Neuronal stem cell (in vitro differentiated cells): ENCODE measurements at regions not wholly inside any gene's neighbourhood (a gene's known extent, or its start where the extent isn't known, plus 50 kb on each side); places are given as distances from the start of the nearest gene placed in this dataset.

Source experiments
- DNase-seq: peaks from one replicate; pipeline ENCODE4 v3.0.0-alpha.2; 2013; ENCODE audit warnings: low spot score
- H2AFZ ChIP-seq: one replicate; pipeline ENCODE4 v1.6.1; 2013; ENCODE audit warnings: mild to moderate bottlenecking, low read length, inconsistent platforms
- H2AK5ac ChIP-seq: 2 replicates; pipeline ENCODE4 v1.6.1; 2013; ENCODE audit warnings: low read depth, mild to moderate bottlenecking, inconsistent platforms, low read length, moderate library complexity, mixed read lengths
- H2BK120ac ChIP-seq: 2 replicates; pipeline ENCODE4 v1.6.1; 2013; ENCODE audit warnings: low read depth, mild to moderate bottlenecking, inconsistent platforms, low read length, moderate library complexity, mixed read lengths
- H2BK12ac ChIP-seq: one replicate; pipeline ENCODE4 v1.6.1; 2013; ENCODE audit warnings: low read length, inconsistent platforms
- H2BK15ac ChIP-seq: 2 replicates; pipeline ENCODE4 v1.6.1; 2013; ENCODE audit warnings: mild to moderate bottlenecking, low read length, inconsistent platforms, mixed read lengths
- H2BK5ac ChIP-seq: one replicate; pipeline ENCODE4 v1.6.1; 2013; ENCODE audit warnings: inconsistent platforms, mild to moderate bottlenecking, low read length, moderate library complexity
- H3K14ac ChIP-seq: one replicate; pipeline ENCODE4 v1.6.1; 2013; ENCODE audit warnings: low read length, inconsistent platforms
- H3K18ac ChIP-seq: 2 replicates; pipeline ENCODE4 v1.6.1; 2013; ENCODE audit warnings: low read length, inconsistent platforms
- H3K23ac ChIP-seq: 2 replicates; pipeline ENCODE4 v1.6.1; 2013; ENCODE audit warnings: low read depth, mild to moderate bottlenecking, mixed read lengths, low read length, inconsistent platforms; ENCODE audit not compliant: poor library complexity
- H3K27ac ChIP-seq: replicated peaks from 3 replicates; pipeline ENCODE4 v1.5.1; 2013; ENCODE audit warnings: low read length, inconsistent platforms
- H3K27me3 ChIP-seq, 3 experiments: 2 replicates each; pipeline ENCODE4 v1.6.1; 2013; ENCODE audit warnings: low read length in 3 of 3, mild to moderate bottlenecking in 2 of 3, inconsistent platforms in 1 of 3, low read depth in 1 of 3, mixed read lengths in 1 of 3, moderate library complexity in 1 of 3; ENCODE audit not compliant: control insufficient read depth in 3 of 3, insufficient read depth in 3 of 3
- H3K36me3 ChIP-seq, 2 donors: replicated peaks in 1 of 2; 2 replicates each; pipeline ENCODE4 v1.6.1; 2013; ENCODE audit warnings: low read length in 2 of 2; ENCODE audit not compliant: control insufficient read depth in 2 of 2, insufficient read depth in 2 of 2
- H3K4ac ChIP-seq: 2 replicates; pipeline ENCODE4 v1.6.1; 2013; ENCODE audit warnings: inconsistent platforms, mild to moderate bottlenecking, low read length, moderate library complexity
- H3K4me1 ChIP-seq, 2 donors: 1 replicate in 1 of 2; 2 replicates in 1 of 2; pipeline ENCODE4 v1.6.1; 2013; ENCODE audit warnings: low read length in 2 of 2, low read depth in 1 of 2; ENCODE audit not compliant: control insufficient read depth in 2 of 2, insufficient read depth in 1 of 2
- H3K4me2 ChIP-seq: one replicate; pipeline ENCODE4 v1.6.1; 2013; ENCODE audit warnings: mild to moderate bottlenecking, low read length, inconsistent platforms; ENCODE audit not compliant: insufficient read depth, poor library complexity, severe bottlenecking
- H3K4me3 ChIP-seq, 2 donors: 2 replicates each; pipeline ENCODE4 v1.5.1; 2013; ENCODE audit warnings: low read length in 2 of 2, mild to moderate bottlenecking in 2 of 2, inconsistent platforms in 1 of 2, moderate library complexity in 1 of 2
- H3K79me1 ChIP-seq: one replicate; pipeline ENCODE4 v1.6.1; 2013; ENCODE audit warnings: low read depth, mild to moderate bottlenecking, inconsistent platforms, low read length, moderate library complexity
- H3K9ac ChIP-seq: one replicate; pipeline ENCODE4 v1.6.1; 2013; ENCODE audit warnings: mild to moderate bottlenecking, low read depth, low read length, inconsistent platforms; ENCODE audit not compliant: poor library complexity
- H3K9me3 ChIP-seq, 2 donors: replicated peaks in 1 of 2; 2 replicates each; pipeline versions ENCODE3 to v1.6.1; 2013; ENCODE audit warnings: low read length in 2 of 2, mild to moderate bottlenecking in 2 of 2, inconsistent platforms in 1 of 2, low read depth in 1 of 2, mixed read lengths in 1 of 2, moderate library complexity in 1 of 2; ENCODE audit not compliant: control insufficient read depth in 2 of 2, insufficient read depth in 1 of 2
- H4K8ac ChIP-seq: one replicate; pipeline ENCODE4 v1.6.1; 2013; ENCODE audit warnings: low read depth, mild to moderate bottlenecking, inconsistent platforms, low read length, moderate library complexity
- H4K91ac ChIP-seq: one replicate; pipeline ENCODE4 v1.6.1; 2013; ENCODE audit warnings: low read length, low read depth, mild to moderate bottlenecking, inconsistent platforms; ENCODE audit not compliant: poor library complexity
- WGBS, 2 donors: extraction: QIAGEN DNeasy Blood & Tissue Kit; methylation state at CpG; one replicate each; pipeline ENCODE4 v1.1.7; 2013; ENCODE audit warnings: missing lambda C conversion rate in 2 of 2, mixed read lengths in 1 of 2; ENCODE audit not compliant: insufficient read length in 2 of 2, insufficient replicate concordance in 1 of 2; ENCODE audit errors: extremely low coverage in 2 of 2; 5-methylcytosine and 5-hydroxymethylcytosine counted together

GRCh38 chr14:50001151-50001998, 108.5 kb downstream of the ARF6 start:
- no peak overlapping the region for H4K91ac ChIP-seq
- no peak overlapping the region for H3K4me2 ChIP-seq
- no peak overlapping the region for H3K23ac ChIP-seq
- no peak overlapping the region for H2AK5ac ChIP-seq
- WGBS, 2 donors, result no CpG with 5 or more reads among the region's 23 CpGs
- no peak overlapping the region for H4K8ac ChIP-seq
- no peak overlapping the region for H3K14ac ChIP-seq
- no peak for DNase-seq
- no peaks in the 10 kb centered on the region for H3K79me1 ChIP-seq
- H2BK5ac ChIP-seq, result no peak overlapping the region
- no peak overlapping the region for H2AFZ ChIP-seq
- H3K4me1 ChIP-seq, result peaks cover 7 to 13% of the 10 kb centered on the region in 2 donors
- no peak overlapping the region for H3K27ac ChIP-seq
- no peaks in the 10 kb centered on the region for H3K36me3 ChIP-seq
- no peak overlapping the region for H2BK120ac ChIP-seq
- no peaks in the 10 kb centered on the region for H3K9me3 ChIP-seq
- H3K27me3 ChIP-seq, result peaks cover 0 to 79% (median 45%) of the 10 kb centered on the region in 3 experiments
- no peak overlapping the region for H2BK15ac ChIP-seq
- H3K18ac ChIP-seq, result peak overlapping the region; percentile 44
- H3K9ac ChIP-seq, result no peak overlapping the region
- H3K4me3 ChIP-seq, result no peak overlapping the region
- H3K4ac ChIP-seq, result no peak overlapping the region
- no peak overlapping the region for H2BK12ac ChIP-seq

GRCh38 chr14:50001999-50002925, 109.4 kb downstream of the ARF6 start:
- H2BK120ac ChIP-seq, result no peak overlapping the region
- H2BK15ac ChIP-seq, result no peak overlapping the region
- peaks cover 0 to 85% (median 45%) of the 10 kb centered on the region in 3 experiments for H3K27me3 ChIP-seq
- no peak overlapping the region for H3K18ac ChIP-seq
- H3K79me1 ChIP-seq, result no peaks in the 10 kb centered on the region
- H3K23ac ChIP-seq, result peak overlapping the region; percentile 6
- H3K14ac ChIP-seq, result no peak overlapping the region
- H3K9ac ChIP-seq, result no peak overlapping the region
- no peak overlapping the region for H3K4ac ChIP-seq
- H2AFZ ChIP-seq, result no peak overlapping the region
- H2AK5ac ChIP-seq, result no peak overlapping the region
- no peak overlapping the region for H4K8ac ChIP-seq
- H3K4me3 ChIP-seq, result no peak overlapping the region
- H3K4me1 ChIP-seq, result peaks cover 7 to 13% of the 10 kb centered on the region in 2 donors
- no peak for DNase-seq
- no peak overlapping the region for H2BK5ac ChIP-seq
- H4K91ac ChIP-seq, result no peak overlapping the region
- H3K36me3 ChIP-seq, result no peaks in the 10 kb centered on the region
- no peak overlapping the region for H2BK12ac ChIP-seq
- H3K9me3 ChIP-seq, result no peaks in the 10 kb centered on the region
- no peak overlapping the region for H3K4me2 ChIP-seq
- no peak overlapping the region for H3K27ac ChIP-seq
- WGBS, 2 donors, result no CpG with 5 or more reads among the region's 10 CpGs

GRCh38 chr14:50002926-50003212, 110.0 kb downstream of the ARF6 start:
- Histone ChIP-seq H2AK5ac (no peak overlapping the region), H3K14ac (no peak overlapping the region), H3K4me1 (peaks cover 7 to 13% of the 10 kb centered on the region in 2 donors), H3K27ac (no peak overlapping the region), H3K4me3 (peak overlapping the region; percentile 33 to 72), H2BK5ac (no peak overlapping the region), H3K4me2 (peak overlapping the region; percentile 82), H4K91ac (no peak overlapping the region), H3K23ac (peak overlapping the region; percentile 6), H3K79me1 (no peaks in the 10 kb centered on the region), H3K36me3 (no peaks in the 10 kb centered on the region), H4K8ac (no peak overlapping the region), H2BK120ac (no peak overlapping the region), H2BK15ac (no peak overlapping the region), H3K4ac (no peak overlapping the region), H2AFZ (peak overlapping the region; percentile 86), H3K9ac (no peak overlapping the region), H3K18ac (peak overlapping the region; percentile 76), H3K27me3 (peaks cover 0 to 86% (median 45%) of the 10 kb centered on the region in 3 experiments), H2BK12ac (no peak overlapping the region), H3K9me3 (no peaks in the 10 kb centered on the region)
- DNase-seq, result no peak
- WGBS, 2 donors, result no CpG with 5 or more reads among the region's 7 CpGs
